NCI-H748 (cell line): ENCODE measurements at regions not wholly inside any gene's neighbourhood (a gene's known extent, or its start where the extent isn't known, plus 50 kb on each side); places are given as distances from the start of the nearest gene placed in this dataset.
"Not testable (repeated sequence)": the region's sequence is repeated elsewhere in the genome, so short reads cannot be mapped to it uniquely, and the experiment has no call there.

Experiments used
- DNase-seq: peaks from one replicate; lab custom pipeline; 2025; ENCODE audit not compliant: unreplicated experiment; lab: John Stamatoyannopoulos, UW

- no peak for DNase-seq
These were observed 87.0 kb downstream of the PLXNA1 start for GRCh38 chr3:127069814-127070440.

GRCh38 chr3:127070776-127071175 is 87.9 kb downstream of the PLXNA1 start:
- DNase-seq: no peak

- DNase-seq: no peak
These were observed 88.7 kb downstream of the PLXNA1 start for GRCh38 chr3:127071597-127072001.

GRCh38 chr3:127072221-127072771 is 89.4 kb downstream of the PLXNA1 start:
- DNase-seq: no peak

- DNase-seq: no peak
These were observed 90.3 kb downstream of the PLXNA1 start for GRCh38 chr3:127072971-127073783.

- no peak for DNase-seq
These were observed 91.3 kb downstream of the PLXNA1 start for GRCh38 chr3:127073941-127074820.

- DNase-seq: peak; percentile 51
These were observed 92.0 kb downstream of the PLXNA1 start for GRCh38 chr3:127074900-127075360.

- not testable (repeated sequence) for DNase-seq
These were observed 93.5 kb downstream of the PLXNA1 start for GRCh38 chr3:127076166-127076992.

GRCh38 chr3:127077068-127077467 is 94.2 kb downstream of the PLXNA1 start:
- no peak for DNase-seq

- no peak for DNase-seq
These were observed 94.7 kb downstream of the PLXNA1 start for GRCh38 chr3:127077505-127078064.

- no peak for DNase-seq
These were observed 95.7 kb downstream of the PLXNA1 start for GRCh38 chr3:127078626-127079025.

- no peak for DNase-seq
These were observed 96.3 kb downstream of the PLXNA1 start for GRCh38 chr3:127079211-127079610.

- DNase-seq: no peak
These were observed 98.2 kb downstream of the PLXNA1 start for GRCh38 chr3:127081001-127081720.

GRCh38 chr3:127082066-127082465 is 99.2 kb downstream of the PLXNA1 start:
- DNase-seq: no peak

- DNase-seq: peak; percentile 3
These were observed 101.0 kb downstream of the PLXNA1 start for GRCh38 chr3:127083778-127084397.

- DNase-seq: no peak
These were observed 101.6 kb downstream of the PLXNA1 start for GRCh38 chr3:127084401-127084990.

- no peak for DNase-seq
These were observed 102.7 kb downstream of the PLXNA1 start for GRCh38 chr3:127085576-127085975.

GRCh38 chr3:127086591-127086990 is 103.7 kb downstream of the PLXNA1 start:
- DNase-seq: not testable (repeated sequence)
